Effector memory CD4-positive, alpha-beta T cell (primary cell): ENCODE measurements at regions not wholly inside any gene's neighbourhood (a gene's known extent, or its start where the extent isn't known, plus 50 kb on each side); places are given as distances from the start of the nearest gene placed in this dataset.
"Not testable (repeated sequence)": the region's sequence is repeated elsewhere in the genome, so short reads cannot be mapped to it uniquely, and the experiment has no call there.

Experiments used
- DNase-seq, 3 donors: peaks; one replicate each; pipeline ENCODE4 v3.0.0-alpha.2; 2020
- H3K27ac ChIP-seq: 2 replicates; pipeline ENCODE4 v1.7.0; 2013; ENCODE audit warnings: mild to moderate bottlenecking, low read length, moderate library complexity; ENCODE audit not compliant: insufficient read depth, poor library complexity, severe bottlenecking
- H3K27me3 ChIP-seq: replicated peaks from 2 replicates; pipeline ENCODE4 v1.7.0; 2013; ENCODE audit warnings: mild to moderate bottlenecking, low read length; ENCODE audit not compliant: insufficient read depth, control insufficient read depth, poor library complexity, severe bottlenecking
- H3K36me3 ChIP-seq: 2 replicates; pipeline ENCODE4 v1.7.0; 2013; ENCODE audit warnings: mild to moderate bottlenecking, low read length, moderate library complexity; ENCODE audit not compliant: control insufficient read depth, insufficient read depth
- H3K4me1 ChIP-seq: 2 replicates; pipeline ENCODE4 v1.7.0; 2013; ENCODE audit warnings: low read length, mild to moderate bottlenecking; ENCODE audit not compliant: control insufficient read depth, insufficient read depth, poor library complexity, severe bottlenecking
- H3K4me3 ChIP-seq: 2 replicates; pipeline ENCODE4 v1.7.0; 2013; ENCODE audit warnings: low read length, low read depth, mild to moderate bottlenecking; ENCODE audit not compliant: insufficient read depth, poor library complexity, severe bottlenecking
- H3K9me3 ChIP-seq: 2 replicates; pipeline ENCODE4 v1.7.0; 2013; ENCODE audit warnings: mild to moderate bottlenecking, low read length, moderate library complexity; ENCODE audit not compliant: control insufficient read depth

DNA sequence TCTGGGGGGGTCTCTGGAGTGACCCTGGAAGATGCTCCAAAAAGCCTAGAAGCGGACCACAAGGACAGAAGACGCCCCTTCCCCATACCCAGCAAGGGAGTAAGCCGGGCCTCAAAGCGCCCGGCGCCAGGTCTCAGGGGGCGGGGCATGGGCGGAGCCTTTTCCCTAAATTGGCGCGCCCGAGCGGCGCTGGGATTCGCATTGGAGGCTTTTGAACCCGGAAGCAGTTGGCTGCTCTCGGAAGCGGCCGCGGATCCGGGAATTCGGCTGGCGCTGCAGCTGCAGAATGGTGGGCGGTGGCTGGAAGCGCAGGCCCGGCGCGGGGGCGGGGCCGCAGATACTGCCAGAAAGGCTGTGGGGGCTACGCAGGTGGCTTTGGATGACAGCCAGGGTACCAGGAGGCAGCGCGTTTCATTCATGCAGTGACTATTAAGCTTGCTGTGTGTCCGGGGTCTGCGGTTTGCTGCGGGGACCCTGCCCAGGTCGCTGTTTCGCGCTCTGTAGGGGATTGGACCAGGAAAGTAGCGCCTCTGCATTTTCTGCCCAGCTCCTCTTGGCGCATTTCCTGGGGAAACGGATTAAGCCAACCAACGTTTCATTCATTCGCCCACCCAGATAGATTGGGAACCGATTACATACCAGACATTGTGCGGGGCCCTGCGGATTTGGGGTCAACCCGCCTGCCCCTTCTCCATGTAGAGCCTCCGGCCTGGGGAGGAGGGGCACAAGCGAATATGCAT, 83.0 kb upstream of the FREM1 start:
- H3K4me3 ChIP-seq = peak overlapping the region; percentile 69
- no peaks in the 10 kb centered on the region for H3K27me3 ChIP-seq
- H3K36me3 ChIP-seq = no peaks in the 10 kb centered on the region
- peak; percentile 19 to 23 (median 21) for DNase-seq
- H3K9me3 ChIP-seq = no peaks in the 10 kb centered on the region
- peaks cover 11% of the 10 kb centered on the region for H3K4me1 ChIP-seq
- peak overlapping the region; percentile 53 for H3K27ac ChIP-seq

DNA sequence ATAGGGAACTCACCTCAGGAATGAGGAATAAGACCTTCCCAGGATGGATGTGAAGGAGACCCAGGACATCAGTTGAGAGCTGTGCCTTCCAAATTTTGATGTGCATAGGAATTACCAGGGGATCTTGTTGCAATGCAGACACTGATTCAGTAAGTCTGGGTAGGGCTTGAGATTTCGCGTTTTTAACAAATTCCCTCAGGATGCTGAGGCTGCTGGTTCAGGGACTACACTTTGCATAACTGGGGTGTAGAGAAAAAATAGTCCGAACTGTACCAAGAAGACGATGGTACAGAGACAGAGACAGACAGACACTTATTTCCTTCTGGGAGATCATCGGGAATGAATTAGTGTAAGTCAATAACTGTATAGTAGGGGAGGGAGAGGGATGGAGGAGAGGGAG, 82.3 kb upstream of the FREM1 start:
- Histone ChIP-seq H3K27ac (no peak overlapping the region), H3K4me3 (no peak overlapping the region)

DNA sequence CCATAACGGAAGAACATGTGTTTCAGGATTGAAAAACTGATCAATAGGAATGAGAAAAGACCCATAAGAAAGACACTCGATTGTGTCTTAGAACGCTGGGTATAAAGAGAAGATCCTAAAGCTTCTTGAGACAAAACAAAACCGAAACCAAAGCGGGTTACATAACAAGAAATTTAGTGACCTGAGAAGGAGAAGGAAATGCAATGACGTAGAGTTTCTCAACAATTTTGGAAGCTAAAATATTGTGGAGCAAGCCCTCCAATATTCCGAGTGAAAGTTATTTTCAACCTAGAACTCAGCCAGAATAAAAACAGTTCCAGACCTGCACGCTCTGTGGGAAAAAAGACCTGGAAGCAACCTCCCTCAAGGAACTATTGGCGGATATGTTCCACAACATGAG, 81.9 kb upstream of the FREM1 start:
- Histone ChIP-seq H3K36me3 (no peaks in the 10 kb centered on the region), H3K27me3 (no peaks in the 10 kb centered on the region), H3K9me3 (no peaks in the 10 kb centered on the region), H3K27ac (no peak overlapping the region), H3K4me1 (peaks cover 11% of the 10 kb centered on the region), H3K4me3 (no peak overlapping the region)
- no peak for DNase-seq

More for the DNA sequence above, 82.3 kb upstream of the FREM1 start:
- Histone ChIP-seq H3K9me3 (no peaks in the 10 kb centered on the region), H3K4me1 (peaks cover 11% of the 10 kb centered on the region), H3K36me3 (no peaks in the 10 kb centered on the region), H3K27me3 (no peaks in the 10 kb centered on the region)
- DNase-seq = no peak

DNA sequence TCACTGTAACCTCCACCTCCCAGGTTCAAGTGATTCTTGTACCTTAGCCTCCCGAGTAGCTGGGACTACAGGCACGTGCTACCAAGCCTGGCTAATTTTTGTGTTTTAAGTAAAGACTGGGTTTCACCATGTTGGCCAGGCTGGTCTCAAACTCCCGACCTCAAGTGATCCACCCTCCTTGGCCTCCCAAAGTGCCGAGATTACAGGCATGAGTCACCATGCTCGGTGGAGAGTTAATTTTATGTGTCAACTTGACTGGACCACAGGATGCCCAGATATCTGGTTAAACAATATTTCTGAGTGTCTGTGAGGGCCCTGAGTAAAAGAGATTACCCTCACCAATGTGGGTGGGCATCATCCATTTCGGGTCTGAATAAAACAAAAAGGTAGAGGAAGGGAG, 80.4 kb upstream of the FREM1 start:
- peaks cover 11% of the 10 kb centered on the region for H3K4me1 ChIP-seq
- not testable (repeated sequence) for H3K36me3 ChIP-seq, DNase-seq, H3K9me3 ChIP-seq, H3K27ac ChIP-seq, H3K4me3 ChIP-seq, H3K27me3 ChIP-seq

DNA sequence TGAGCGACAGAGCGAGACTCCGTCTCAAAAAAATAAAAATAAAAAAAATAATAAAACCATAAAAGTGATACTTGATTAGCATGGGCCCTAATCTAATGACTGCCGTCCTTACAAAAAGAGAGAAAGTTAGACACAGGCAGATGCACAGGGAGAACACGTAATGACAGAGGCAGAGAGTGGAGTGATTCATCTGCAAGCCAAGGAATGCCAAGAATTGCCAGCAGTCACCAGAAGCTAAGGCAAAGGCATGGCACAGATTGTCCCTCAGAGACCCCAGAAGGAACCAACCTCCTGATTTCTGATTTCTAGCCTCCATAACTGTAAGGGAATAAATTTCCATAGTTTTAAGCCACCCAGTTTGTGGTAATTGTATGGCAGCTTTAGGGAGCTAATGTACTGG, 79.6 kb upstream of the FREM1 start:
- Histone ChIP-seq H3K27me3 (no peaks in the 10 kb centered on the region), H3K4me1 (peaks cover 11% of the 10 kb centered on the region), H3K27ac (no peak overlapping the region), H3K36me3 (no peaks in the 10 kb centered on the region), H3K4me3 (no peak overlapping the region), H3K9me3 (no peaks in the 10 kb centered on the region)
- DNase-seq = no peak

DNA sequence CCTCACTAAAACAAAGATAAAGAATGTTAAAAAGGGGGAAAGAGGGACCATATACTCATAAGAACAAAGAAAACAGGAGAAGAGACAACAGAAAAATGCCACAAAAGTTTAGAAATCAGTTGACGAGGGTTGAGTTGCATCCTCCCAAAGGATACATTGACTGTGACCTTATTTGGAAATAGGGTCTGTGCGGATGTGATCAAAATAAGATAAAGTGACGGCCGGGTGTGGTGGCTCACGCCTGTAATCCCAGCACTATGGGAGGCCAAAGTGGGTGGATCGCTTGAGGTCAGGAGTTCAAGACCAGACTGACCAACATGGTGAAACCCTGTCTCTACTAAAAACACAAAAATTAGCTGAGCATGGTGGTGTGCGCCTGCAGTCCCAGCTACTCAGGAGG, 79.1 kb upstream of the FREM1 start:
- H3K4me1 ChIP-seq = peaks cover 11% of the 10 kb centered on the region
- H3K27me3 ChIP-seq, H3K9me3 ChIP-seq, H3K36me3 ChIP-seq, DNase-seq, H3K4me3 ChIP-seq, H3K27ac ChIP-seq: not testable (repeated sequence)

DNA sequence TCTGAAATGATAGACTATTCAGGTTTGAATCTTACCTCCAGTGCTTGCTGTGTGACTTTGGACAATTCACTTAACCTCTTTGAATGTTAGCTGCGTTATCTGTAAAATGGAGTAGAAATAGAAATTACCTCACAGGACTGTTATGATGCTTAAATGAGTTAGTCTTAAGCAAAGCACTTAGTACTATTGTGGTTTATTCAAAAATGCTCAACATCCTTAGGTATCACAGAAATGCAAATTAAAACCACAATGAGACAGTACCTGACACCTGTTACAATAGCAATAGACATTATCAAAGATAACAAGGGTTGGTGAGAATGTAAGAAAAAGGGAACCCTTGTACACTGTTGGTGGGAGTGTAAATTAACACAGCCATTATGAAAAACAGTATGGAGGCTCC, 77.6 kb upstream of the FREM1 start:
- Histone ChIP-seq H3K4me3 (no peak overlapping the region), H3K27ac (no peak overlapping the region), H3K4me1 (no peaks in the 10 kb centered on the region), H3K9me3 (no peaks in the 10 kb centered on the region), H3K27me3 (no peaks in the 10 kb centered on the region), H3K36me3 (no peaks in the 10 kb centered on the region)
- DNase-seq = no peak

DNA sequence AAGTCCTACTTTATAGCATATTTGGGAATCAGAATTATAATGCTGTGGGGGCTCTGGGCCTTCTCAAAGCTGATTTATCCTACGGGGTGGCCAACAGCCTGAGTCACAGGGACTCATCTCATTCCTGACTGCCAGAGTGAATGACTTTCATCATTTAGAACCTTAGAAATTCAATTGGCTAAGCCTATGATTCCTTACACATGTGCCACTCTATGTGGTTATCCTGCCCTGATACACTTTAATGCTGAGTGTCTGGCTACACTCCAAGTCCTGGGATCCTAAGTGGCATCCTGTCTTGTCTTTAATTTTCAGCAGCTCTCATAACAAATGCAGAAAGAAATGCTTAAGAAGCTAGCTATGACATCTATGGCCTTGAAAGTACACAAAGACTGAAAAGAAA, 75.2 kb upstream of the FREM1 start:
- no peak overlapping the region for H3K27ac ChIP-seq
- H3K4me3 ChIP-seq = no peak overlapping the region

DNA sequence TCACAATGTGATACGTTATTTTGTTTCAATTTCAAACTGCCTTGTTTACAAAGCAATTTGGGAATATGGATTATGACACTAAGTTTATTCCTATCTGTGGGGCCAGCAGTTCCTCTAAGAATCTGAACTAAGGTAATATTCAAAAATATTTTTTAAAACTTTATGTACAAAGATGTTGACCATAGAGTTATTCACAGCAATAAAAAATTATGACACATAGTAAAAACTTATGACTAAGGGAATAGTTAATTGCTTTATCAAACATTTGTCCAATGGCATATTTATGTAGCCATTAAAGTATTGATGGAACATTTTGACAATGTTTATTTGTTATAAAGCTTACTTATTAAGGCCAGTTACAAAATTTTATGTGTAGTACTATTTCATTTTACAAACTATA, 73.4 kb upstream of the FREM1 start:
- H3K4me1 ChIP-seq = no peaks in the 10 kb centered on the region
- DNase-seq = no peak
- no peaks in the 10 kb centered on the region for H3K9me3 ChIP-seq
- H3K4me3 ChIP-seq = no peak overlapping the region
- no peaks in the 10 kb centered on the region for H3K27me3 ChIP-seq
- no peak overlapping the region for H3K27ac ChIP-seq
- no peaks in the 10 kb centered on the region for H3K36me3 ChIP-seq

More for the DNA sequence above, 75.2 kb upstream of the FREM1 start:
- no peaks in the 10 kb centered on the region for H3K9me3 ChIP-seq
- no peaks in the 10 kb centered on the region for H3K27me3 ChIP-seq
- H3K36me3 ChIP-seq = no peaks in the 10 kb centered on the region
- no peaks in the 10 kb centered on the region for H3K4me1 ChIP-seq
- no peak for DNase-seq

DNA sequence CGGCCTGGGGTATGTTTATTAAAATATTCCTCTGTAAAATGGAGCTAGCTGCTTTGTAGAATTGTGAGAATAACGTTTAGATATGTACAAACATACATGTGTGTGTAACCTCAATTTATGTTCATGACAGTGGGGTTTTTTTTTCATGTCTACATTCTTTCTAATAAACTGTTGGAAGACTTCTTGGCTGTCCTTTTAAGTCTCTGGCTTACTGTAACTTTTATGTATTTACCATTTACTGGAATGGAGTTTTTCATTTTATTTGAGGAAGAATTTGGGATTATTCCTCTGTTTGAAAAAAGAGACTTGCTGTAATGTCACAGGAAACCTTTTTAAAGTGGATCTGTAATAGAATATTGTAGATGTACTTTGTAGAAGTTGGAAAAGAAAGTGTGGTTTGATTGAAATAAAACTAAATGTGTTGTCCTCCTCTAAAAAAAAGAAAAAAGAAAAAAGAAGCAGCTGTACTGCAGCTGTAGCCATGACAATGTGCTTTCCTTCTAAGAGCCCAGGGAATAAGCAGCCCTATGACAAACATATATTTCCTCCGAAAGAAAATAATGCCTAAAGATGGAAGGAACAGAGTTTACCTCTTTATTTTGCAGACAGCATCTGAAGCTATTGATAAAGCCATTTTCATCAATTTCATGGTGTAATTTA, 71.2 kb upstream of the FREM1 start:
- Histone ChIP-seq H3K27ac (no peak overlapping the region), H3K9me3 (no peaks in the 10 kb centered on the region), H3K27me3 (no peaks in the 10 kb centered on the region), H3K36me3 (no peaks in the 10 kb centered on the region), H3K4me3 (no peak overlapping the region), H3K4me1 (no peaks in the 10 kb centered on the region)
- DNase-seq = no peak
